Kidney epithelial cell (primary cell): ENCODE measurements at regions not wholly inside any gene's neighbourhood (a gene's known extent, or its start where the extent isn't known, plus 50 kb on each side); places are given as distances from the start of the nearest gene placed in this dataset.

Experiments used
- DNase-seq: peaks from one replicate; pipeline ENCODE4 v3.0.0-alpha.2; 2010; ENCODE audit warnings: low read depth
- H3K27me3 ChIP-seq: 2 replicates; pipeline ENCODE4 v1.6.0; 2011; ENCODE audit warnings: low read length; ENCODE audit not compliant: control insufficient read depth, insufficient read depth
- H3K36me3 ChIP-seq: 2 replicates; pipeline ENCODE4 v1.5.1; 2011; ENCODE audit warnings: low read length; ENCODE audit not compliant: control insufficient read depth, insufficient read depth
- H3K4me3 ChIP-seq: 2 replicates; pipeline ENCODE4 v1.5.1; 2011; ENCODE audit warnings: low read depth, mild to moderate bottlenecking, control low read depth, low read length
- TF ChIP-seq, protein P1 (sequence below): IDR thresholded peaks from 2 replicates; pipeline ENCODE4 v1.5.1; 2011; ENCODE audit warnings: mild to moderate bottlenecking, moderate library complexity, low read length, control low read depth, inconsistent platforms; ENCODE audit not compliant: insufficient read depth, poor library complexity, severe bottlenecking

DNA sequence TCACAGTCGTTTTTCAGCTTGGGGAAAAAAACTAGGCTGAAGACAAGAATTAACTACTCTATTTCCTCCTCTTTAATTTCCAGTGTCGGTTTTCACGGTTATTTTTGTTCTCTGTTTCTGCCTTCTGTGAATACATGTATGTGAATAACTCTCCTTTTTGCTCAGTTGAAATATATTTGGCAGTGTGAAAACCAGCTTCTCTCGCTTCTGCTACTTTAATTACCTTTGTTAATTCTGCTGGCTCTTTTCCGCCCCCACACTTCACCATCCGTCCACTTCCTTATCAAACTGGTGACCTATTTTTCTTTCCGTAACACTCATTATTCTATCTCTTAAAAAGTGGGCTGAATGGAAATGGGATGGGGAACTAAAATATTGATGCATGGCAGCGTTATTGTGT lies 126.4 kb downstream of the POU4F1 start:
- no peak overlapping the region for H3K4me3 ChIP-seq
- no peaks in the 10 kb centered on the region for H3K27me3 ChIP-seq
- DNase-seq = no peak
- H3K36me3 ChIP-seq = no peaks in the 10 kb centered on the region
- TF ChIP-seq, protein P1, sequence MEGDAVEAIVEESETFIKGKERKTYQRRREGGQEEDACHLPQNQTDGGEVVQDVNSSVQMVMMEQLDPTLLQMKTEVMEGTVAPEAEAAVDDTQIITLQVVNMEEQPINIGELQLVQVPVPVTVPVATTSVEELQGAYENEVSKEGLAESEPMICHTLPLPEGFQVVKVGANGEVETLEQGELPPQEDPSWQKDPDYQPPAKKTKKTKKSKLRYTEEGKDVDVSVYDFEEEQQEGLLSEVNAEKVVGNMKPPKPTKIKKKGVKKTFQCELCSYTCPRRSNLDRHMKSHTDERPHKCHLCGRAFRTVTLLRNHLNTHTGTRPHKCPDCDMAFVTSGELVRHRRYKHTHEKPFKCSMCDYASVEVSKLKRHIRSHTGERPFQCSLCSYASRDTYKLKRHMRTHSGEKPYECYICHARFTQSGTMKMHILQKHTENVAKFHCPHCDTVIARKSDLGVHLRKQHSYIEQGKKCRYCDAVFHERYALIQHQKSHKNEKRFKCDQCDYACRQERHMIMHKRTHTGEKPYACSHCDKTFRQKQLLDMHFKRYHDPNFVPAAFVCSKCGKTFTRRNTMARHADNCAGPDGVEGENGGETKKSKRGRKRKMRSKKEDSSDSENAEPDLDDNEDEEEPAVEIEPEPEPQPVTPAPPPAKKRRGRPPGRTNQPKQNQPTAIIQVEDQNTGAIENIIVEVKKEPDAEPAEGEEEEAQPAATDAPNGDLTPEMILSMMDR = no peak

DNA sequence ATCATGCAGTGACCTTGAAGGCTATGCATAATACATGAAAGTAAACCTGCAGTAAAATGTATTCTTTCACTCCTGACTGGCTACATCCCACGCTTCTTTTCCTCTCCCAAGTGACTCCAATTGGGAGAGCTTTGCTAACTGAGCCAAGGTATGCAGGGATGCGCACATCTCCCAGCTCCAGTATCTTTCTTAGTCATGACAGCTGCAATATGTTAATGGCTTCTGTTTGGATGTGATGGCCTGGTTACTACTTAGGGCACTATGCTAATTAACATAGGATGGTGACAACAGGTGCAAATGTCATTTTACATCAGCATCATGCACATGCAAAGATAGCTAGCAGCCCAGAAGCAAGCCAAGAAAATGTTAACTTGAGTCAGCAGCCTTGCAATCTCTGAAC lies 134.7 kb downstream of the POU4F1 start:
- DNase-seq = no peak
- no peak overlapping the region for H3K4me3 ChIP-seq
- TF ChIP-seq, protein P1 = no peak
- no peaks in the 10 kb centered on the region for H3K27me3 ChIP-seq
- H3K36me3 ChIP-seq = no peaks in the 10 kb centered on the region

DNA sequence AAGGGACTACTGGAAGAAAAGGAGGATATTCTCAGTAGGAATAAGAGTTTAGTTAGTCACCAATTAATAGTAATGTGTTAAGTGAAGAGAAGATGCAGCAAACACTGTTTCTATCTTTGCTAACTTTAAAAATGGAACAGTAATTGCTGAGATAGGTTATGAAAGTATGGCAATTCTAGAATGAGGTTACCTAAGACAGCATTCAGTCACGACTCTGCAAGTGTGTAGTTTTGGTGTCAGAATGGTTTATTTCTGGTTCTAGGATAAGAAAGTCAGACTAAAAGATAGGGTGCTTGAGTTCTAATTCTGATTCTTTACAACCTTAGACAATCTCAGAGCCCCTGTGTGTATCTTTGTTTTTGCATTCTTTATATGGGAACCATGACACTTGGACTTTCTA lies 138.1 kb downstream of the POU4F1 start:
- TF ChIP-seq, protein P1 = no peak
- DNase-seq = no peak
- H3K4me3 ChIP-seq = no peak overlapping the region
- H3K36me3 ChIP-seq = no peaks in the 10 kb centered on the region
- no peaks in the 10 kb centered on the region for H3K27me3 ChIP-seq

DNA sequence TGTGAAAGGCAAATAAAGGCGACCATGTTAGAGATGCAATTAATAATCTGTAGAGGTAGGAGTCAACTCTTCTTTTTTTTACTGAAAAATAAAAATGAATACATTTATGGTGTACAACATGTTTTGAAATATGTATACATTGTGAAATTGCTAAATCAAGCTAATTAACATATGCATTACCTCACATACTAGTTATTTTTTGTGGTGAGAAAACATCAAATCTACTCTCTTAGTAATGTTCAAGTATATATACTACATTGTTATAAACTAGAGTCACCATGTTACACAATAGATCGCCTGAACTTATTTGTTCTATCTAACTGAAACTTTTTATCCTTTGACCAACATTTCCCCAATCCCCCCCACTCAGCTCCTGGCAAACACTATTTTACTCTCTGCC lies 143.2 kb downstream of the POU4F1 start:
- Histone ChIP-seq H3K36me3 (no peaks in the 10 kb centered on the region), H3K4me3 (no peak overlapping the region), H3K27me3 (no peaks in the 10 kb centered on the region)
- TF ChIP-seq, protein P1 = no peak
- no peak for DNase-seq

DNA sequence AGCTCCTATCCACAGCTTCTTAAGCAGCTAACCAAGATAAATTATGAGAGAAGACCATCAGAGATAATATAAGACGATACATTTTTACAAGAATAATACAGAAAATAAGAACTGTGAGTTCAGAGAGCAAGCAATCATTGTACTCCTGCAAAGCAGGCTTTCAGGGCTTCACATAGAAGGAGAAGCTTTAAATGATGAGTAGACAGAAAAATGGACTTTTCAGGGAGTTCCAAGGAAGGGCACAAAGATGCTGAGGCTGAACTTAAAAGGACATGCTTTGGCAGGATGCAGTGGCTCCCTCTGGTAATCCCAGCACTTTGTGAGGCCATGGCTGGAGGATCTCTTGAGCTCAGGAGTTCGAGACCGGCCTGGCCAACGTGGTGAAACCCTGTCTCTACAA lies 159.5 kb downstream of the POU4F1 start:
- TF ChIP-seq, protein P1 = no peak
- no peaks in the 10 kb centered on the region for H3K36me3 ChIP-seq
- no peak for DNase-seq

DNA sequence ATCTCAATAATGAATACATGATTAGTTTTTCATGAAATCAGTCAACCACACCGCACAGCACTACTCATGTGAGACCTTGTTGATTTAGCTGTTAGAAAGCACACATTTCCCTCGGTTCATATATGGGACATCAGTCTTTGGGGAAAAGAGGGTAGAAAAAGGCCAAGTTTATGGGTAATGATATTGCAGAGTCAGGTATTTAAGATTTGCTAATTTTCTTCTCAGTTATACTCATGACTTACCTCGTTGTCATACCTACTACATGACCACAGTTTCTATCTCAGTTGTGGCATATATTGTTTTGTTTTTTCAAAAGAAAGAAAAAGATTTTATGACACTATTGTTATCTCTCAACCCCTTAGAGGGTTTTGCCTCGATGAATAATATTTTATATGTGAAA lies 165.6 kb downstream of the POU4F1 start:
- H3K4me3 ChIP-seq = no peak overlapping the region
- TF ChIP-seq, protein P1 = no peak
- H3K36me3 ChIP-seq = no peaks in the 10 kb centered on the region
- DNase-seq = no peak
- H3K27me3 ChIP-seq = no peaks in the 10 kb centered on the region

More for the DNA sequence above, 159.5 kb downstream of the POU4F1 start:
- no peak overlapping the region for H3K4me3 ChIP-seq
- H3K27me3 ChIP-seq = no peaks in the 10 kb centered on the region
